Osteocyte (in vitro differentiated cells): ENCODE measurements at regions not wholly inside any gene's neighbourhood (a gene's known extent, or its start where the extent isn't known, plus 50 kb on each side); places are given as distances from the start of the nearest gene placed in this dataset.

ENCODE experiments used
- DNase-seq: peaks from one replicate; pipeline ENCODE4 v3.0.0; 2021; ENCODE audit warnings: mixed read lengths; ENCODE audit not compliant: unreplicated experiment; ENCODE audit errors: extremely low spot score
- H3K27ac Mint-ChIP-seq: one replicate; pipeline ENCODE4 v1.8.0; 2021; ENCODE audit warnings: mild to moderate bottlenecking, mixed read lengths; ENCODE audit not compliant: unreplicated experiment
- H3K27me3 Mint-ChIP-seq: one replicate; pipeline ENCODE4 v1.8.0; 2021; ENCODE audit warnings: mixed read lengths; ENCODE audit not compliant: unreplicated experiment
- H3K36me3 Mint-ChIP-seq: one replicate; pipeline ENCODE4 v1.8.0; 2021; ENCODE audit warnings: mixed read lengths; ENCODE audit not compliant: unreplicated experiment
- H3K4me1 Mint-ChIP-seq: one replicate; pipeline ENCODE4 v1.8.0; 2021; ENCODE audit warnings: mixed read lengths; ENCODE audit not compliant: unreplicated experiment
- H3K4me3 Mint-ChIP-seq: one replicate; pipeline ENCODE4 v1.8.0; 2021; ENCODE audit warnings: mild to moderate bottlenecking, moderate library complexity, mixed read lengths; ENCODE audit not compliant: unreplicated experiment
- H3K9me3 Mint-ChIP-seq: one replicate; pipeline ENCODE4 v1.8.0; 2021; ENCODE audit warnings: mixed read lengths; ENCODE audit not compliant: unreplicated experiment
- TF ChIP-seq, protein P1 (sequence below): fragments of 200-600 bp; sonication (generic); IDR thresholded peaks from 2 replicates; pipeline ENCODE4 v1.5.0; 2021; ENCODE audit warnings: antibody characterized with exemption, mild to moderate bottlenecking, moderate library complexity

GRCh38 chr19:31205887-31206518 lies 143.2 kb downstream of the TSHZ3 start:
- no peak for DNase-seq
- no peak overlapping the region for H3K27ac Mint-ChIP-seq
- TF ChIP-seq, protein P1, sequence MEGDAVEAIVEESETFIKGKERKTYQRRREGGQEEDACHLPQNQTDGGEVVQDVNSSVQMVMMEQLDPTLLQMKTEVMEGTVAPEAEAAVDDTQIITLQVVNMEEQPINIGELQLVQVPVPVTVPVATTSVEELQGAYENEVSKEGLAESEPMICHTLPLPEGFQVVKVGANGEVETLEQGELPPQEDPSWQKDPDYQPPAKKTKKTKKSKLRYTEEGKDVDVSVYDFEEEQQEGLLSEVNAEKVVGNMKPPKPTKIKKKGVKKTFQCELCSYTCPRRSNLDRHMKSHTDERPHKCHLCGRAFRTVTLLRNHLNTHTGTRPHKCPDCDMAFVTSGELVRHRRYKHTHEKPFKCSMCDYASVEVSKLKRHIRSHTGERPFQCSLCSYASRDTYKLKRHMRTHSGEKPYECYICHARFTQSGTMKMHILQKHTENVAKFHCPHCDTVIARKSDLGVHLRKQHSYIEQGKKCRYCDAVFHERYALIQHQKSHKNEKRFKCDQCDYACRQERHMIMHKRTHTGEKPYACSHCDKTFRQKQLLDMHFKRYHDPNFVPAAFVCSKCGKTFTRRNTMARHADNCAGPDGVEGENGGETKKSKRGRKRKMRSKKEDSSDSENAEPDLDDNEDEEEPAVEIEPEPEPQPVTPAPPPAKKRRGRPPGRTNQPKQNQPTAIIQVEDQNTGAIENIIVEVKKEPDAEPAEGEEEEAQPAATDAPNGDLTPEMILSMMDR: no peak
- peaks cover 4% of the 10 kb centered on the region for H3K4me1 Mint-ChIP-seq
- H3K27me3 Mint-ChIP-seq: peaks cover 27% of the 10 kb centered on the region
- no peaks in the 10 kb centered on the region for H3K9me3 Mint-ChIP-seq
- no peaks in the 10 kb centered on the region for H3K36me3 Mint-ChIP-seq
- no peak overlapping the region for H3K4me3 Mint-ChIP-seq

GRCh38 chr19:31204115-31204514 lies 145.1 kb downstream of the TSHZ3 start:
- Mint-ChIP-seq H3K27me3 (peaks cover 27% of the 10 kb centered on the region), H3K4me1 (peaks cover 6% of the 10 kb centered on the region), H3K27ac (no peak overlapping the region), H3K36me3 (no peaks in the 10 kb centered on the region), H3K4me3 (no peak overlapping the region), H3K9me3 (no peaks in the 10 kb centered on the region)
- no peak for DNase-seq
- TF ChIP-seq, protein P1: no peak

GRCh38 chr19:31185261-31185660 lies 164.0 kb downstream of the TSHZ3 start:
- peaks cover 25% of the 10 kb centered on the region for H3K9me3 Mint-ChIP-seq
- H3K27ac Mint-ChIP-seq: no peak overlapping the region
- H3K36me3 Mint-ChIP-seq: peaks cover 2% of the 10 kb centered on the region
- no peaks in the 10 kb centered on the region for H3K27me3 Mint-ChIP-seq
- DNase-seq: peak; percentile 48
- H3K4me3 Mint-ChIP-seq: no peak overlapping the region
- TF ChIP-seq, protein P1: no peak
- H3K4me1 Mint-ChIP-seq: no peaks in the 10 kb centered on the region

- Mint-ChIP-seq H3K4me3 (no peak overlapping the region), H3K4me1 (peaks cover 9% of the 10 kb centered on the region), H3K27me3 (no peaks in the 10 kb centered on the region), H3K27ac (no peak overlapping the region), H3K9me3 (peaks cover 8% of the 10 kb centered on the region), H3K36me3 (no peaks in the 10 kb centered on the region)
- DNase-seq: peak; percentile 36
- TF ChIP-seq, protein P1: no peak
These were observed 167.7 kb downstream of the TSHZ3 start for GRCh38 chr19:31181535-31181934.

GRCh38 chr19:31180907-31181306 lies 168.3 kb downstream of the TSHZ3 start:
- H3K36me3 Mint-ChIP-seq: no peaks in the 10 kb centered on the region
- H3K9me3 Mint-ChIP-seq: peaks cover 2% of the 10 kb centered on the region
- no peak for DNase-seq
- H3K4me3 Mint-ChIP-seq: no peak overlapping the region
- peaks cover 9% of the 10 kb centered on the region for H3K4me1 Mint-ChIP-seq
- no peaks in the 10 kb centered on the region for H3K27me3 Mint-ChIP-seq
- TF ChIP-seq, protein P1: no peak
- H3K27ac Mint-ChIP-seq: no peak overlapping the region
